Frontal cortex (tissue), 3 donors: ENCODE measurements at regions not wholly inside any gene's neighbourhood (a gene's known extent, or its start where the extent isn't known, plus 50 kb on each side); places are given as distances from the start of the nearest gene placed in this dataset.

Experiments
- DNase-seq, 2 donors: peaks; one replicate each; pipeline ENCODE4 v3.0.0; 2012; ENCODE audit warnings: low spot score in 2 of 2
- FAIRE-seq: peaks from 2 replicates; lab custom pipeline; 2012; peaks lifted over from hg19 to GRCh38; lab: Jason Lieb, UNC
- donor health status: control.
- donor health status: control.
- donor health status: control.

DNA sequence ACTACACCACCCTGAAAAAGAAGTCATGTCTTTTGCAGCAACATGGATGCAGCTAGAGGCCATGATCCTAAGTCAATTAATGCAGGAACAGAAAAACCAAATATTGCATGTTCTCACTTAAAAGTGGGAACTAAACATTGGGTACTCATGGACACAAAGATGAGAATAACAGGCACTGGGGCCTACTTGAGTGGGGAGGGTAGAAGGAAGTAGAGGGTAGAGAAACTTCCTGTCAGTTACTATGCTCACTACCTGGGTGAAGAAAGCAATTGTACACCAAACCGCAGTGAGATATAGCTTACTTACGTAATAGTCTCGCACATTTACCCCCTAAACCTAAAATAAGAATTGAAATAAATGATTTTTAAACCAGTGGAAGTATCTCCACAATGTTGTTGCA is 480.5 kb upstream of the ARRDC4 start:
- DNase-seq (no peak), FAIRE-seq (no peak)

DNA sequence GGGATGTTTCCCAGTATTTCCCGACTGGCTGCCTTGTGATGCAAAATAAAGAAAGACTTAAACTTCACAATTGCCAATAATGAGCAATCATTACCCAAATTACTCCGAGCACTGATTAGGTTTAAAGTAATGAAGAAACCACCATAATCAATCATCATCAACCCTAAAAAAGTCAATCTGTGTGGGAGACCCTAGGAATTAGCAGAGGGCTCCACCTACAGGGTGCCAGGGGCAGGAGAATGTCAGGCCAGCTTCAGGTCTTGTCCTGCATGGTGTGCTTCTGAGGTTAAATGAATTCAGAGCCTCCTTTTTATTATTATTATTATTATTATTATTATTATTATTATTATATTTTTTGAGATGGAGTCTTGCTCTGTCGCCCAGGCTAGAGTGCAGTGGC is 478.0 kb upstream of the ARRDC4 start:
- FAIRE-seq (no peak), DNase-seq (no peak)

DNA sequence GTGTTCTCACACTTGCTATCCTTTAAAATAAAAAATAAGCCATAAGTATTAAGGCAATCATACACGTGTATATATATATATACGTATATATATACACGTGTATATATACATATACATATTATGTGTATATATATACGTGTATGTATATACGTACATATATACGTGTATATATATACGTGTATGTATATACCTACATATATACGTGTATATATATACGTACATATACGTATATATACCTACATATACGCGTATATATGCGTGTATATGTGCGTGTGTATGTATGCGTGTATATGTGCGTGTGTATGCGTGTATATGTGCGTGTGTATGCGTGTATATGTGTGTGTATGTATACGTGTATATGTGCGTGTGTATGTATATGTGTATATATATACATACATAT is 477.3 kb upstream of the ARRDC4 start:
- FAIRE-seq (peak; percentile 37), DNase-seq (no peak)

DNA sequence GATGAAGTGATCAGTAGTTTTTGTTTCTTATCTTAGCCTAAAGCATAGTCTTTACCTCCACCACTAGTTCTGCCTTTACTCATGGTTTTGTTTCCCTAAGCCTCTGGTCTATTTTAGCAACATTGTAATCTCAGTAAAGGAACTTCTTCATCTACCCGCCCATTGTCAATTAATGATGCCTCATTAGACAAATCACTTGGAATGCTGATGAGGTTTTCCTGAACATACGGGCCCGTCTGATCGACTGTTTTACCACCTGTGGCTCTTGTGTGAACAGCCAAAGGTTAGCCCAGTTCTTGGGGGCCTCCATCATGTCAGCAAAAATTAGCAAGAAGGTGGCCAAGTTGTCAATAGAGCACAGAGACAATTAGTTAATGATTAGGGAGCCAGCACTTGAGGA is 470.1 kb upstream of the ARRDC4 start:
- DNase-seq (no peak), FAIRE-seq (no peak)

DNA sequence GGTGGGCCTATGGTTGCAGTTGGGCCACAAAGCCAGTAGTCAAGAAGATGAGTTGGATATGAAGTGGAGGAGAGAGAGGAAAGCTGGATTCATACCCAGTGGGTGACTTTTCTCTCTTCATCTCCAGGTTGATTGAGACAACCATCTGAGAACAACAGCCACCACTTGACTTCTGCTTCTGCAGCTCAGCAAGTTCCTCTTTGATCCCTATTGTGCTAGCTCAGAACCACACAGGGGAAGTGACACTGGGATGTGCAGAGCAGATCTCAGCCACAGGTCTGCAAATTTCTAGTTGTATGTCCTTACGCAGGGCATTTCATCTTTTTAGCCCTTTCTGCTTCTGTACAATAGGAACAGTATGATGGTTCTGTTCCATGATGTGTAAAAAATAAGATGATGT is 459.2 kb upstream of the ARRDC4 start:
- DNase-seq: no peak
- no peak for FAIRE-seq

DNA sequence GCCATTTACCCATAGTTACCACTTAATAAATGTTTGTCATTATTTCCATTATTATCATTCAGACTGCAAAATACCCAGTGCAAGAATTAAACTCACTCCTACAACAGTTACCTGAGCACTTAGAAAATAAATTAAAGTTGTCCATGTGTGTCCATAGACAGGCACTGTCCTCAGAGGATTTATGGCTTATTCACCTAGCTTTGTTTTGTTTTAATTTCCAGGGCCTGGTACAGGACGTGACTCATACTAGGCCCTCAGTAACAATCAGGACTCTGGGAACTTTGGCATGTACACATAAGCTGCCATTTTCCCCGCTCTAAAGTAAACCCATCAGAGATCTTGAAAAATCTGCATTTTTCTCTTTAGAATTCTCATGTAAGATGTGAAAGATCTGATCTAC is 458.5 kb upstream of the ARRDC4 start:
- DNase-seq (no peak), FAIRE-seq (no peak)

DNA sequence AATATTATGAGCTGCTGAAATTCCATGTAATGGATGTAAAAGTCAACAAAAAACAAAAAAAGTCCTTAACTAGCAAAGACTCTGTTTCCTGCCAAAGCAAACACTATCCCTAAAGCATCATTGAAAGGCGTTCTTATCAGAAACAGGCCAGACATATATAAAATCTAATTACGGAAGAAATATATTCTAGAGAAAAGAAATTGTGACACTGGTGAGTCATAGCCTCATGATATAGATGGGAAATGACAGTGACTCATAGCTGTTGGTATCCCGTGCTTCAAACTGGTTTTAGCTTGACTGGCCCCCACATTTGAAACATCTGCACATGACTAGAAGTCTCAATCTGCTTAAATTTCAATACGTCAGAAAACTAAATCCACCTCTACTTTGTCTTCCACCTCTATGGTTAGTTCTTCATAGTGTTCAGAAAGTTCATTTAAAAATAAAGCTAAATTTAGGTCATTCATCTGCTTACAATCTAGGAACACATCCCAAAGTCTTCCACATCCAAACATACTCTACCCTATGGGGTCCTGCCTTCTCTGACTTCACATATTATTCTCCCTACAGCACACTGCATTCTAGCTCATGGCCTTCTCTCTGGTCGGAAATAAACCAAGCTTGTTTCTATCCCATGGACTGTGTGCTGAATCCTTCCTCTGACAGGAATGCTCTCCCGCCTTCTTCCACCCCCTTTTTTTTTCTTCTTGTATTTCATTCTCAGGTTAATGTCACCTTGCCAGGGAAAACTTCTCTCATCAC is 456.3 kb upstream of the ARRDC4 start:
- DNase-seq: no peak
- FAIRE-seq: no peak

DNA sequence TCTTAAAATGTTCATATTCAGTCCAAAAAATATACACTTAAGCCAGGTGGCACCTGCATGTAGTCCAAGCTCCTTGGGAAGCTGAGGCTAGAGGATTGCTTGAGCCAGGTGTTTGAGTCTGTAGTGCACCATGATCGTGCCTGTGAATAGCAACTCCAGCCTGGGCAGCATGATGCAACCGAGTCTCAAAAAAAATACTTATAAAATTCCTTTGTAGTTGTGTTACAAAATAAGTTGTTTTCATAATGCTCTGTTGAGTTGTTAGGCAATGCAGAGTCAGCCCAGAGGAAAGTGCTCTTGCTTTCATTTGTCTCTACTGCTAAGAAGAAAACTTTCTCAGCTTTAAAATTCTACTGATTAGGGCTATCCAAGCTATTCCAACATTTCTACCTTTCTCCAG is 442.8 kb upstream of the ARRDC4 start:
- no peak for DNase-seq
- no peak for FAIRE-seq

DNA sequence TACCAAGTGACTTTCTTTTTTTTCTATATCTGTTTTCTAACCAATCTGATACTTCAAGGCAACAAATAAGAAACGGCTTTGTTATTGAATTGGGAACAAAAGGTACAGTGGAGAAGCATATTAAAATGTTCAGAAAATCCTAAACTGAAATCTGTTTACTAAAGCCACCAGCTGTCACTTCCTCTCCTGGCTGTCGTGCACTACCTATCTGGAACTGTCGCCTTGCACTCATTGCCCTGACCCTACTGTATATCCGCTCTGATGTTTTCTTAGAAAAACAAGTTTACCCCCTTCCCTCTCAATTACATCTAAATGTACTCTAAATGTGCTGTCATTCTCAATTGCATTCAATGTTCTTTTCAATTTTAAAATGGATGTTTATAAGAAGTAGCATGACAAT is 439.8 kb upstream of the ARRDC4 start:
- no peak for FAIRE-seq

DNA sequence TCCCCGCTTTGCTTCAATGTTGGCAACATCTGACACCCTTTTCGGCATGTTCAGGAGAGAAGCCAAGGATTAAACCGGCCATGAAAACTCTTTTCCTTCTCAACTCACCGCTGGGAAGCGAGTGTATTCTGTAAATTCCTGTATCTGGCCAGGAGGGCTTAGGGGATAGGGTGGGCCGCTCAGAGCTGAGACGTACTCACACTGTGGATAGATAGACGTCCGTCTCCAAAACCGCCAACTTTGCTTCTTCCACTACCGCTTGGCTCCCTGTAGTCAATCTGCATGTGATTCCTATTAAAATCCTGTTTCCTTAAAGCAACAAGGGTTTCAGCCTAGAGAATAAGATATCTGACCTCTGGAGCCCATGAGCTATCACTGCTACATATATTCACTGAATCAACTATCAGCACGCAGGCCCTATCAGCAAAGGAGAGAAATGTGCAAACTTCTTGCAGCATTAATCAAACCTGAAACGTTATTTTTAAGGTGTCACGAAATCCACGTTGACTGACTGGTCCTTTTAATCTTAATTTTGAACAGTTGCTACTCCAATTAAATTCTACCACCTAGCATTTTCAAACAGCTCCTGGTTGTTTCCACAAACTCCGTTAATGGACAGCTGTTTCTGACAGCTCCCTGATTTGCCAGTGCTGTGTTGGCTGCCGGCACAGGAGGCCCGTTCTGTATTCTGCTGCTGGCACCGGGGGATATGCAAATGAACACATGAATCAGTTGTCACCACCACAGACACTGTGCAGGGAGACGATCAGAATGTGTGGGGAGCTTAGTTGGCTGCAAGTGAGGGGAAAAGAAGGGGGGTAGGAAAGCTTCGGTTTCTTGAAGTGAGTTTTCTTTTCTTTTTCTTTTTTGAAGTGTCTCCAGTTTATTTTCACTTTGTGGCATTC is 438.9 kb upstream of the ARRDC4 start:
- FAIRE-seq: no peak
- peak; percentile 3 to 20 for DNase-seq

More for the DNA sequence above, 439.8 kb upstream of the ARRDC4 start:
- DNase-seq: no peak

DNA sequence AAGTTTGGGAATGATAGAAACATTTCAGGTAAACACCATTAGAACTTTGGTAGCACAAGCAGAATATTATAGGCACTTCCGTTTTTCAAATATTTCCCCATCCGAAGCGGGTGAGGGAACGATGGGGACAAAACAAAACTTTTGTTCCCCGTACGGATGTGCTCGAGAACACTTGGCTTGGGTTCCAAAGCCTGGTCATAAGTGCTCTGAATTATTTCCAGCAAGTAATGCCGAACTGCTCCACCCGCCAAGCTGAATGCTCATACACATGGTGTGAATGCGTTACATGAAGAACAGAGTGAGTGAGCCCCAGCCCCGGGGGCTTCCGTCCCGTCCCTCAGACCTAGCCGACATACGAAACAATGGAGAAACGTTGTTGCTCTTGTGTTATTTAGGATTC is 438.2 kb upstream of the ARRDC4 start:
- DNase-seq (no peak), FAIRE-seq (no peak)

DNA sequence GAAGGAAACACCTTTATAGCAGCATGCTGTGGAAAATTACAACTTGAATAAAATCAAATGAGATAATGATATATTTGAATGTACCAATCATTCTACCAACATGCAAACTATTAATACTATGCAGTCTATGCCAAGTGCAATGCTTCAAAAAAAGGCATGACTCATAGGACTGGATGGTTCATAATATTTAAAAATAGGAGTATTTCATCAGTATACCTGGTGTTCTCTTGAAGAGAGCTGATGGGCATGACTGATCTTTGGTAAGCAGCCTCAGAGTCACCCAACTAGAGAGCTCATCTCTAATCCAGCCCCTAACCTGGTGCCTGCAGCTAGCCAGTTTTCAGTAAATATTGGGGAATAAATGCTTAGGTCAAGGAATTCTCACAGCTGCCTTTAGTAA is 434.7 kb upstream of the ARRDC4 start:
- DNase-seq (no peak), FAIRE-seq (no peak)

DNA sequence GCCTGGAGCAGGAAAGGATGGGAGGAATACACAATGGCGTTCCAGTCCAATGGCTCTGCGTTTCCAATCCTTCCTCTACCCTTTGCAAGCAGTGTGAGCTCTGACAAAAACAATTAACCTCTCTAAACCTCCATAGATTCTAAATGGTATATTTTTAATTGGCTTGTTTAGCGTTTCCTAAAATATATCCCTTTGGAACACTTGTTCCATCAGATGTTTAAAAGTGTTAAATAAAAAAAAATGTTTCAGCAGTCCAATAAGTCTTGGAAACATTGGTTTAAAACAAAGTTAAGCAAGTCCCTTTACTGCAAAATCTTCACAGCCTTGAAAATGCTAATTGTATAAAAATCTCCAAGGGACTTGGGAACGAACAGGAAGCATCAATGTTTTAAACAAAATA is 432.3 kb upstream of the ARRDC4 start:
- DNase-seq: no peak
- FAIRE-seq: no peak

DNA sequence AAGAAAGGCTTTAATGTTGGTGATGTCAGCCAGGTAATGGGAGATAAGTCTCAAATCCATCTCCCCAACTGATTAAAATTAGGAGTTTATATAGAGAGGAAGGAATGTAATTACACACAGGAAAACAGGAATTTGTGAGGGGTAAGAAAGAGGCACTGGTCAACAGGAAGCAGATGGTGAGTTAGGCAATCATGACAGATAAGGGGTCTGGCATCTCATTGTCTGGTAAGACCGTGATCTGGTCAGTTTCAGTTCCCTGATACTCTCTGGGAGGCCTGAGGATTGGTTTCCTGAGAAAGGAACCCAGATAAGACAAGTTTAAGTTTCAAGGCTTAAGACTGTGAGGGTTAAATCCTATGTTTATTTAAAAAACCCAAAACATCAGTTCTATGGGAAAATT is 414.7 kb upstream of the ARRDC4 start:
- DNase-seq: no peak

DNA sequence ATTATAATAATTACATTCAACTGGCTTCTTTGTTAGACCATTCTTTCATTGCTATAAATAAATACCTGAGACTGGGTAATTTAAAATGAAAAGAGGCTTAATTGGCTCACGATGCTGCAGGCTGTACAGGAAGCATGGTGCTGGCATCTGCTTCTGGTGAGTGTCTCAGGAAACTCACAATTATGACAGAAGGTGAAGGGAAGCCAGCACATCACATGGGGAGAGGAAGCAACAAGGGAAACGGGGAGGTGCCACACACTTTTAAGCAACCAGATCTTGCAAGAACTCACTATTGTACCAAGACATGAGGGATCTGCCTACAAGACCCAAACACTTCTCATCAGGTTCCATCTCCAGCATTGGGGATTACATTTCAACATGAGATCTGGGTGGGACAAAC is 413.1 kb upstream of the ARRDC4 start:
- FAIRE-seq (no peak), DNase-seq (no peak)

More for the DNA sequence above, 414.7 kb upstream of the ARRDC4 start:
- no peak for FAIRE-seq

DNA sequence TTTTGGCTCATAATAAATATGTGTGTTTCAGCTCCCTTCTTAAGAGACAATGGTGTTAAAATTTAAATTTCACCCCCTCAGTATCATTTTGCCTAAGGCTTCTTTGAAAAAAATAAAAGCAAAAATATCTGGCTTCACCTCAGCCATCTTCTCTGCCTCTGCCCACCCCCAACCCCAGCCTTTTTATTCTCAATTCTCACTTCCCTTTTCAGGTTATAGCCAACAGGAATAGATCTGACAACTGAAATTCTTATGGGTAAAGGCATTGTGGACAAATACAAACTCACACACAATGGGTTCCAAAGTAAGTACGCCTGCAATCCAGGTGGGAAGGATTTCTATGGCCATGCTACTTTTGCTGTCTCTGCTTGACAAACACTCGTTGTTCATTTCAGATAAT is 399.0 kb upstream of the ARRDC4 start:
- no peak for FAIRE-seq
- DNase-seq: no peak

DNA sequence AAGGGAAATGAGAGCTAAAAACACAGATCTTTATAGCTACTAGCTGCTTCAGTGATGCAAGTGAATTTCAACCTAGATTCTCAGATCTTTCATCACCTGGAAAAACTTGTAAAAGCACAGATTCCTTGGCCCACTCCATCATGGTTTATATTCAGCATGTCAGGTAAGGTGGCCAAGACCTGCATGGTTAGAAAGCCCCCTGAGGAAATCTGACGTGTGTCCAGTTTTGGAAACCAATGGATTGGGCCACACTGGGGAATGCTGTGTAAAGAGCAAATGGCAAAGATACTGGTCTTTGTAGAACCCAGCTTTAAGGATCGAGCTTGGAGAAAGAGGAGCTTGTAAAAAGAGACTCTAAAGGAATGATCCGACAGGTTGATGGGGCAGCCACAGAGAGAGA is 397.0 kb upstream of the ARRDC4 start:
- FAIRE-seq: no peak
- no peak for DNase-seq

DNA sequence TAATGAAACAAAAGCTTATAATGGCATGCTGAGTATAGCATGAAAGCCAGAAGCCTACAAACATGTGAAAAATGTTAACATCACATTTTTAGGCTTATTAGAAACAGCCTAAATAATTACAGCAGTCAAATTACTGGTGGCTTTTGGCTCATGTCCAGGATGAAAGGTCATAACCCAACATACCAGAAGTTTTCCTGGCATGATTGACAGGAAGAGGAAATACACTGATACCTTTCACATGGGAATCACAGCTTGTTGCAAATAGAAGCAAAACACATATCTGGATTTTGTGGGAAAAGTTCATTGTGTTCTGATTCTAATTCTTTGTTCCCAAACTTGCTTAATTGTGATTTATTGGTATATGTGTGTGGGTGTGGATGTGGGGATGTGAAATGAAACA is 393.5 kb upstream of the ARRDC4 start:
- no peak for FAIRE-seq
- DNase-seq: no peak

DNA sequence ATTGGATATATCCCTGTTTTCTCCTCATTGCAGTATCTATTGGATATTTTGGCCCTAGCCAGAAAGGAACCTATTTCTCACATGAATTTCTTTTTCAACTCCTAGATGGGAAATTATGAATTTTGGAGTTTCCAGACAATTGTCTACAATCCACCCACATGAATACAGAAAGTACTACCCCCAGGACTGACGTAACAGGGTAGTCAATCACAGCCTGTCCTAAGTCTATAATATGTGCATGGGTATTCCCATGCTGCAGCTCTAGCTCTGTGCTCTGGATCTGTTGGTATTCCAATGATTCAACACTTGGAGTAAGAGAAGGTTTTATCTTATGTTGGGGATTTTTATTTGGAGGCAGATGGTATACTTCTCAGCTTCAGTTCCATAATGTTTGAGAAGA is 393.1 kb upstream of the ARRDC4 start:
- FAIRE-seq (no peak), DNase-seq (no peak)

DNA sequence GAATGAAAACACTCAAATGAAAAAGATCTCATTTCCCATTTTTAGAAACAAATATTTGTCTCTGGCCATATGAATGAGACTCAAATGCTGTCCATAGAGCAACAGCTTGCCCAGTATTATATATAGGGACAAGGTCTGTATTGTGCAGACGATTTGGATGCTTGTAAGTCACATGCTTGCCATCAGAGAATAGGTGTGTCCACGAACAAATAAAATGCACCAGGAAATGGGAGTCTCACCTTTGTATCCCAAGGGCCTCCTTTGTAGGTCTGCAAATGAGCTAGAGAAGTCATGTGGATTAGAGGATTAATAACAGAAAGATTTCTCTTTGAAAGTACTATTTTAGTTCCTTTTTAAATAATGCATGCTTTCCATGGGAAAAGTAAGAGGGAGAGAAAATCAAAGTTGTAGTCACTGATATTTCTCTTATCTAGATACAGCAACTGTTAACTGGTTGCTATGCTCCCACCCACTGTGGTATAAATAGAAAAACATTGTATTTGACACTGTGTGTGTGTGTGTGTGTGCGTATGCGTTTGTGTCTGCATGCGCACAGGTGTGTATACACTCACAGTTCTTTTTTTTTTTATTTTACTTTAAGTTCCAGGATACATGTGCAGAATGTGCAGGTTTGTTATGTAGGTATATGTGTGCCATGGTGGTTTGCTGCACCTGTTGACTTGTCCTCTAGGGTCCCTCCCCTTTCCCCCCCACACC is 383.4 kb upstream of the ARRDC4 start:
- DNase-seq: no peak
- FAIRE-seq: no peak

DNA sequence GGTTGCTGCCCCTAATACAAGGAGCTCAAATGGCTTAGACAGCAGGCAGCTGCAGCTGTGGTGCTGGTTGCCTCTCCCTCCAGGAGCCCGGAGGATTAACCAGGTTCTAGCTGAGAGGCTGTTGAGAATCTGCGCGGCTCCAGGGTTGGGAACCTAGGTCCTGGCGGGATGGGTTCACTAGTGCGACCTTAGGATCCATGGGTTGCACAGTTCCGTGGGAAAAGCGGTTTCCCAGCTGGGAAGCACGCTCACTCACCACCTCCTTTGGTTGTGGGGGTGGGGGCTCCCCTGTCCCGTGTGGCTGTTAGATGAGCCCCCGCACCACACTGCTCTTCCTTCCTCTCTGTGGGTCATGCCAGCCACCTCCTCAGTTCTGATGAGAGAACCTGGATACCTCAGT is 375.1 kb upstream of the ARRDC4 start:
- no peak for DNase-seq
- no peak for FAIRE-seq
